DMS 273 treated with DMSO at 0.1 percent for 48 hours (cell line): ENCODE measurements at regions not wholly inside any gene's neighbourhood (a gene's known extent, or its start where the extent isn't known, plus 50 kb on each side); places are given as distances from the start of the nearest gene placed in this dataset.
"Not testable (repeated sequence)": the region's sequence is repeated elsewhere in the genome, so short reads cannot be mapped to it uniquely, and the experiment has no call there.

Source experiments
- DNase-seq: peaks from one replicate; lab custom pipeline; 2025; lab: John Stamatoyannopoulos, UW

DNA sequence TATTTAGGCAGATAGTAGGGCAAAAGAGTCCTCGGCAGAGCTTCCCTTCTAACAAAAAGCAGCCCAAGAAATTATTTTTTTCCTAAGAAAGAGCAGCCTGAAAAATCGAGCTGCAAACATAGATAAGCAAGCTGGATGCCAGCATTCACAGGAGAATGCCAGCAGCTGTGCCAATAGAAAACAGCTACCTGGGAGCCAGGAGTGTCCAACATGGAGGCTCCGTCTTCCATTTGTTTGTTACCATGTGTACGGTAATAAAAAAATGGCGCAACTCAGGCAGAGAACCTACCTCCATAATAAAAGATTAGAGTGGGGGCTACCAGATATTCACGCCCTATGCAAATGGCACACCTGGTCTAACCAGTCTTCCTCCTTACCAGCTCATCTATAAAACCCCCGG, 77.6 kb upstream of the IPO5 start:
- no peak for DNase-seq

- no peak for DNase-seq
Observed at GRCh38 chr13:97878431-97879375, 74.8 kb upstream of the IPO5 start.

DNA sequence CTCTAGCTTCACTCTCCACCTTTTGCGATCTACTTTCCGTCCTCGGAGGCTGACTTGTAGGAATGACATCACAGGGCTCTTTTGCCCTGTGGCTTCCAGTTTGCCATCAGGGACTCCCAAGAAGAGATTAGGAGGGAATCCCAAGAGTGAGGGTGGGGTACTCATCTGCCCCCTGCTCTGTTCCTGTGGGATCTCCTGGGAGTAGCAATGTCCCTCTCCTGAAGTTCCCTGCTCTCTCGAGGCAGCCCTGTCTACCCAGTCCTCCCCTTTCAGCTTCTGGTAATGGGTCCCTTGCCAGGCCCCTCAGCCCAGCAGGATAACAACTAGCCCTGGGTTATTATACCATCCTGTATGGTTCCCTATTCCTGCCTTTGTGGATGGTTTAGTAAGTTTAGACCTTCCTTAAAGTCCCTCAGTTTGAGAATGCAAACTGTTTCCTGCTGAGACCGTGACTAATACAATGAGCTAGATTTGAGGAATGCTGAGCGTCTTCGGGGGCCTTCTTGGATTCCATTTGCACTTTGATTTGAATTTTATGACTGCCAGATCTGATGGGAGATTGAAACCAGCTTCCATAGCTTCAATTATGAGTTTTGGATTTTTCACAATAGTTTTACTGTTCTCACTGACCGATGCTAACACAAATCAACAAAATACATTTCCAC, 73.7 kb upstream of the IPO5 start:
- no peak for DNase-seq

- DNase-seq = no peak
Observed at GRCh38 chr13:97880311-97880675, 73.2 kb upstream of the IPO5 start.

DNA sequence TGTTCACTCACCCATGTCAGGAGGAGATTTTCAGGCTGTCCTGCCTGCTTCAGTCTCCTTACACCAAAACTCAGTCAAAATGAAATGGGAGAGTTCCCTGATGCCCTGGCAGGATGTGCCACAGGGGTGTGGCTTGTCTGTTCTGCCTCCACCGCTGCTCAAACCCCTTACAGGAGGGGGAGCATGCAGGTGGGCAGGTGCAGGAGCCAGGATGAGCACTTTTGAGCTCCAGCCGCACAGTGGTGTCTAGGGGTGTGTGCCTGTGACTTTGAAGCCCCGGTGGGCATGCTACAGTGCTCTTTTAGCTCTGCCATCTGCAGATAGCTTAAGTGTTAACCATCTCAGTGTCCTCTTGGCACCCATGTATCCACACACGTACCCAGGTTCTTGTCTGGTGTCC, 71.9 kb upstream of the IPO5 start:
- no peak for DNase-seq

DNA sequence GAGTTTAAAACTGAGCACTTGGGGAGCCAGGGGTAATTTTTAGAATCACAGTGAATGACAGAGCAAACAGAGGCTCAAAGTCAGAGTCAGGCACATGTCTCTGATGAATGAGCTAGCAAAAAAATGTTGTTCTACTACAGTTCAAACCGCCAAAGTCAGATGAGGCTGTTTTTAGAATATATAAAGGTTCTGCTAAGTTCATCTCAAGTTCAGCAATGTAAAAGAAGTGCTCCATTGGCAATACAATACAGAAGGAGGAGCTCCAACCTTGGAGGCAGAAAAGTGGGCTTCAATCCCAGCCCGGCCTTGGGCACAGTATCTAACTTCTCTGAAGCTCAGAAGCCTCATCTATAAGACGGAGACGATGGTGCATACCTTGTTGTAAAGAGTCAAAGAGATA, 70.1 kb upstream of the IPO5 start:
- DNase-seq = no peak

- no peak for DNase-seq
Observed at GRCh38 chr13:97884707-97885468, 68.6 kb upstream of the IPO5 start.

GRCh38 chr13:97885641-97886040, 67.8 kb upstream of the IPO5 start:
- no peak for DNase-seq

DNA sequence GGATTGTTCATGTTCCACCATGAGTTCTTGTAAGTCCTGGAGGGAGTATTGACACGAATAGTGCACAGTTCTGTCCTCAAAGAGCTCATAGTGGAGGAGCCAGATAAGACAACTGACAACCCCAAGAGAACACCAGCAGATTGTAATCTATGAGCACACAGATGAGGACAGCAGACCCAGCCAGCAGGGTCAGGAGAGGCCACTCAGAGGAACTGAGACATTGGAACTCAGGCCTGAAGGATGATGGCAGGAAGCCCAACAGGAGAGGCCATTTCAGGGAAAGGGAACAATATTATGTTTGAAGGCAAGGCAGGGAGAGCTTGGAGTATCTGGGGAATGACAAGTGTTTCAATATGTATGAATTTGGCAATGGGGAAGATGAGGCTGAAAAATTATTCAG, 63.7 kb upstream of the IPO5 start:
- DNase-seq = no peak

GRCh38 chr13:97890573-97890972, 62.9 kb upstream of the IPO5 start:
- DNase-seq = no peak

GRCh38 chr13:97891964-97892363, 61.5 kb upstream of the IPO5 start:
- not testable (repeated sequence) for DNase-seq

DNA sequence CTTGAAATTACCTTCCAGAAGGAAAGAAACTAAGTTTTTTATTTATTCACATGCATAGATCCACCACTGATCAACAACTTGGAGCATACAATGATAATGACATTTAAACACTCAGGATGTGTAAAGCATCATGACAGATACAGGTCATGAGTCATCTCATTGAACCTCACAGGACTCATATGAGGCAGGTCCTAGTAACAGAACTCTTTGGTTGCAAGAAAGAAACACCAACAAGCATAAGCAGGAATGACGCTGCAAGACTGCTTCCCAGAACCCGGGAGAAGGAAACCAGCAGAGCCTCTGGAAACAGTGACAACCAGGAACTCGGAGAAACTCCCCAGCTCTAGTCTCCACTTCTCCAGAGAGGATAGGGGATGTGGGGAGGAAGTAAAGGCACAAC, 60.8 kb upstream of the IPO5 start:
- no peak for DNase-seq

DNA sequence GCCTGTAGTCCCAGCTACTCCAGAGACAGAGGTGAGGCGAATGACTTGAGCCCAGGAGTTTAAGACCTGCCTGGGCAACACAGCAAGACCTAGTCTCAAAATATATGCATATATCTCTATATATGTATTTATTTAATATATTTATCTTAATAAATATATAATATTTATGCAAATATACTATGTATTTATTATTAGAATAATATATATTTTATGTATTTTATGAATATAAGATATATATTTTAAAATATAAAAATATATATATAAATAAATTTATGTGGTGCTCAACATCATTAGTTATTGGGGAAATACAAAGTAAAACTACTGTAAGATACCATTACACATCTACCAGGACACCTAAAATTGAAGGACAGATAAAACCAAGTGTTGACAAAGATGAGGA, 58.1 kb upstream of the IPO5 start:
- no peak for DNase-seq

GRCh38 chr13:97896446-97896845, 57.0 kb upstream of the IPO5 start:
- no peak for DNase-seq

DNA sequence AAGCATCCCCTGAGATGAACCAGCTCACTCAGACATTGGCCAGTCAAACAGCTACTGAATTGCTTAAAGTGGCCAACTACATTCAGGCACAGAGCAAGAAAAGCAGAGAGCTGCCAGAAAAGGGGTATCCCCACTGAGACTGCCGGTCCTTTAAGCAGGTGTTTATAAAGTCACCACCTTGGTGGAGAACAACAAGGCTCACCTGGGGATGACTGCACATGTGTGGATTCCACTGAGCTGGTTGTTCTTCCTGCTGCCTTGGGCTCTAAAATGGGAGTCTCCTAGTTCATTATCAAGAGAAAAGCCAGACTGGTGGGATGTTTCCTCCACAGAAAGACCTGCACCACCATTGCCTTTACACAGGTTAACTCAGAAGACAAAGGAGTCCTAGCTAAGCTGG, 51.8 kb upstream of the IPO5 start:
- no peak for DNase-seq
